NCI-H1417 (cell line): ENCODE measurements at regions not wholly inside any gene's neighbourhood (a gene's known extent, or its start where the extent isn't known, plus 50 kb on each side); places are given as distances from the start of the nearest gene placed in this dataset.
"Not testable (repeated sequence)": the region's sequence is repeated elsewhere in the genome, so short reads cannot be mapped to it uniquely, and the experiment has no call there.

ENCODE experiments used
- DNase-seq, 3 experiments: peaks; one replicate each; lab custom pipeline; 2025; lab: John Stamatoyannopoulos, UW

DNA sequence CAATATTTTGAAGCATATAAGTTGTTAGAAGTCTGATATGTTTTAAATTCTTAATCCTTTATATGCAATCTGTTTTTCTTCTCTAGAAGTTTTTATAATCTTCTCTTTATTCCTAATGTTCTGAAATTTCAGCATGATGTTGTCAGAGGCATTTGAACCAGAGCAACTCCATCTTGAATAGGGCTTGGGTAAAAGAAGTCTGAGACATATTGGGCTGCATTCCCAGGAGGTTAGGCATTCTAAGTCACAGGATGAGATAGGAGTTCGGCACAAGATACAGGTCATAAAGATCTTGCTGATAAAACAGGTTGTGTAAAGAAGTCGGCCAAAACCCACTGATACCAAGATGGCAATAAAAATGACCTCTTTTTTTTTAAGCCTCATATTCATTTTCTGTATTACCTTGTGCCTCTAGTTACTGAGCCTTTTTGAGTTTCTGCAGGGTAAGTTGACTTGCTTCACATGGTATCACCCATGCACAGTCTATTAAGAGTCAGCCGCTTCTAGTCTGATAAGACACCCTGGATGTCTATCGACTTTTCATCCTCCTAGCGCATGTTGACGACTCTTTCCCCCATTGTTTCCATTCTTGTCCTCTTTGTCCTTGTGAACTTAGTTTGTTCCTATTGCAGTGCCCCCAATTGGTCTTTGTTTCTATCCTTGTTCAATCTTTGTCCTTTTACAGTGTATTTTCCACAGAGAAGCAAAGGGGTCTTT is 80.8 kb upstream of the RNU6-1 start:
- no peak for DNase-seq

DNA sequence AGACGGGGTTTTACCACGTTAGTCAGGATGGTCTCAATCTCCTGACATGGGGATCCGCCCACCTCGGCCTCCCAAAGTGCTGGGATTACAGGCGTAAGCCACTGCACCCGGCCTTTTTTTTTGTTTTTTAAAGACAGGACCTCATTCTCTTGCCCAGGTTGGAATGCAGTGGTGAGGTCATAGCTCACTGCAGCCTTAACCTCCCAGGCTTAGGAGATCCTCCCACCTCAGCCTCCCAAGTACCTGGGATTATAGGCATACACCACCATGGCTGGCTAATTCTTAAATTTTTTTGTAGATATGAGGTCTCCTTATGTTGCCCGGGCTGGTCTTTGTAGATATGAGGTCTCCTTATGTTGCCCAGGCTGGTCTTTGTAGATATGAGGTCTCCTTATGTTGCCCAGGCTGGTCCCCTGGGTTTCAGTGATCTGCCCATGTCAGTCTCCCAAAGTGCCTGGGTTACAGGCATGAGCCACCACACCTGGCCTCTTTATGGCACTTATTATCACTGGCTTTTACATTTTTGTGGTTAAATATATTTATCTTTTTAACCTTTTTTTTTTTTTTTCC is 82.3 kb upstream of the RNU6-1 start:
- DNase-seq, result no peak

DNA sequence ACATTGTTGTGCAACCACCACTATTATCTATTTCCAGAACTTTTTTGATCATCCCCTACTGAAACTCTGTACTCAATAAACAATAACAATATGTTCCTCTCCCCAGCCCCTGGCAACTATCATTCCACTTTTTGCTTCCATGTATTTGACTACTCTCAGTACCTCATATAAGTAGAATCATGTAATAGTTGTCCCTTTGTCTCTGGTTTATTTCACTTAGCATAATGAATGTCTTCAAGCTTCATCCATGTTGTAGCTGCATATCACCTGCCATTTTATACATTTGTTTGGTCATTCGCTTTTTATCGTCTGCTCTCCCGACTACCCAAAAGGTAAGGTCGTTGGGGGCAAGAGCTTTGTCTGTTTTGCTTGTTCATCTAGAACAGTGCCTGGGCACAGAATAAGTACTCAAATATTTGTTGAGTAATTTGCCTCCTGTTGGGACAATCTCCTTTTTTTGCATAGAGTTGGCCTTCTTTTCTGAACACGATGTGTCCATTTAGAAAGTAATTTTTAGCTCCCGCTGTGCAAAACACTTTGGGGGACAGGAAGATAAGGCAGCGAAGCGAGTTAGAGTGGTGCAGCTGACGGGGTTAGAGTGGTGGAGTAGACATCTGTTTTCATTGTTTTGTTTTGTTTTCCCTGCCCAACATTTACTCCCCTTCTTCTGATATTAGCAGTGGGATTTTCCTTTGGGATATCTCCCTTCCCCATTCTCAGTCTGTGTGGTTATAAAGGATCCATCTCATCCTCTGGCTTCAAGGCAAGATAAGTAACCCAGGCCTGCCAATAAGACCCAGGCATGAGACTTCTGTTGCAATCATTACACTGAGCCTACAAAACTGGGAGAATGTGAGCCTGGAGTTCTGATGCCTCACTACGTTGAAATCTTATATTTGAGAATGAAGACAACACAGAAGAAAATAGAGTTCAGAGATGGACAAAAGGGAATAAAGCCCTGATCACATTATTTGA is 83.4 kb upstream of the RNU6-1 start:
- DNase-seq, result peak; percentile 20 to 99 (median 88)

DNA sequence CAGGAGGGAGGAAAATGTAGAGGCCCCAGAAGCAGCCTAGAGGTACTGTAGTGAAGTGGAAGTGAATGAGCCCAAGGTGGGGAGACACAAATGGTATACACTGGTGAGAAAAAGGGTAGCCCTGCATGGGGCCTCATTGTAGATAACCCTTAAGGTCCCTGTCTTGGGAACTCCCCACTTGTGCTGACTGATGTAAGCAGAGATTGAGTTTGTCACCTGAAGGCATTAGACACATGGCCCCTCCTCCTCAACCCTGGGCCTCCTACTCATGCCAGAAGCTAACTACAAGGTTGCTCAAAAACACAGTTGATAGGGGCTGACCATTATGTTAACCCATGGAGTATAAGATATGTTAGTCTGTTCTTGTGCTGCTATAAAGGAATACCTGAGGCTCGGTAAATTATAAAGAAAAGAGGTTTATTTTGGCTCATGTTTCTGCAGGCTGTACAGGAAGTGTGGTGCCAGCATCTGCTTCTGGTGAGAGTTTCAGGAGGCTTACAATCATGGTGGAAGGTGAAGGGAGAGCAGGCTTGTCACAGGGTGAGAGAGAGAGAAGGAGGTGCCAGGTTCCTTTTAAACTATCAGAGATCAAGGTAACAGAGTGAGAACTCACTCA is 84.6 kb upstream of the RNU6-1 start:
- no peak for DNase-seq

DNA sequence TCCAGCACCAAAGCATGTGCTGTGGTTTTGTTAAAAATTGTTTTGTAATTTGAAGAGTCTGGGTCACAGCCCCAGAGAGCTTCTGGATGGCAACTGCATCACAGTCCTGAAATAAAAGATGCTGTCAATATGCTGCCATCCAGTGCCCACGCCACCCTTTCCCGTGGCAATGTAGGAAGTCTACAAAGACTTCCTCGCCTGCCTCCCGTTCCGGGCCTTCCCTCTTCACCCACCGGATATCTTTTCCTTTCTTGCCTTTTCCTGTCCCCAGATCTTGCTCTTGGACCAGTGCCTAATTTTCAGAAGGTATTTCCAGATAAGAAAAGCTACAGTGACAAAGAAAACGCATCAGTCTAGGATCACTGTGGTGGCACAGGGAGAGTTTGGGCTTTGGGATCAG is 85.3 kb upstream of the RNU6-1 start:
- no peak for DNase-seq

DNA sequence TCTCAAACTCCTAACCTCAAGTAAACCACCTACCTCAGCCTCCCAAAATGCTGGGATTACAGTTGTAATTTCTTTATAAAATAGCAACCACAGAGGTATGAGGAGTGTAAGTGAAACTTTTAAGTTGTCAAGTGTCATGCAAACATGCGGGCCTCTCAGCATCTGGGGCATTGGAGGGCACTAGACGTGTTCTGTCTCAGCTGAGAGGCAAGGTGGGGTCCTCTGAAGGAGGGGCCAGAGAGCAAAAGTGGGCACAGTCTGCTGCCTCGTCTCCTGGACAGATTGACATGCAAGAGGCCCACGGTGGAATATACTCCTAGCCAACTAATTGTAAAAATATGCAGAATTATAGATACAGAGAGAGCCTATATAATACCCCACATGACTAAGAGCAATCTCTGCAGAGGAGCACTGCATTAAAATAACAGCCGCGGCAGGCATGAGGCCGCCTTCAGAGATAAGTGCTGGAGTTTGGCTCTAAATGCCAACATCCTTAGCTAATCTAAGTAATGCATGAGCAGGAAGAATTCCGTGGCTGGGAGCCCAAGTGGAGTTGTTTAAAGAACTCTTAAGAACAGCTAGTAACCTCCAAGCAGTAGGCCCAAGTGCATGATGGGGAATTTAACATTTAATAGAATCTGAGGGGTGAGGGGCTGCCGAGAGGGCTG is 87.8 kb upstream of the RNU6-1 start:
- no peak for DNase-seq

DNA sequence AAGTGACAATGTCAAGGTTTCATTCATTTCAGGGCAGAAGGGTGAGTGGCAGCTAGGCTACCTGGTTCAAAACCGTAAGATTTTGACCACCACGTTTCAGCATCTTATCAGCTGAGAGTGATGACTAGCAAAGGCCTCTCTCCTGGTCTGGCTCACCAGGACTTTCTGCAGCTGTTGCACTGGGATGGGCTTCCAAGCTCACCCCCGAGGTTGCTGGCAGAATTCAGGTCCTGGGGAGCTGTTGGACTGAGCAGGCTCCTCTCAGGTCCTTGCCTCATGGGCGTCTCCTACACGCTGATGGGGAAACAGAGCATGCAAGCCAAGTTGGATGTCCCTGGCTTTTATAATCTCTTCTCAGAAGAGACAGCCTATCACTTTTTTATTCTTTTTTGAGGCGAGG is 88.8 kb upstream of the RNU6-1 start:
- no peak for DNase-seq

DNA sequence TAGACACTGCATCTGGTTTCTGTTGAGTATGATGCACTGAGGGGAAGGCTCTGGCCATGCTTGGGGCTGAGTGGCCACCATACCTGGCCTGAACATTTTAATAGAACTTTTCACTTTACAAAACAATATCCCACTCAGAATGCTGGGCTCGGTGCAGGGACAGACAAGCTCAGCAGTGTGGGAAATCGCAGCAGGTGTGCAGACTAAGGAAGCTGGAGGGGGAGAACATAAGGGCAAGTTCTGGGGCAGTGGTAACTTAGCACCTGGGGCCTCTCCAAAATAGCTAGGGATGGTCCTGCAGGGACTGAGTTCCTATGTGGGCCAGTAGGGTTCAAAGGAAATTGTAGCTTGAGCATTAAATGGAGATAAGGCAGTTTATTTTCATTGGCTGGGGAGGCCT is 90.9 kb upstream of the RNU6-1 start:
- no peak for DNase-seq

DNA sequence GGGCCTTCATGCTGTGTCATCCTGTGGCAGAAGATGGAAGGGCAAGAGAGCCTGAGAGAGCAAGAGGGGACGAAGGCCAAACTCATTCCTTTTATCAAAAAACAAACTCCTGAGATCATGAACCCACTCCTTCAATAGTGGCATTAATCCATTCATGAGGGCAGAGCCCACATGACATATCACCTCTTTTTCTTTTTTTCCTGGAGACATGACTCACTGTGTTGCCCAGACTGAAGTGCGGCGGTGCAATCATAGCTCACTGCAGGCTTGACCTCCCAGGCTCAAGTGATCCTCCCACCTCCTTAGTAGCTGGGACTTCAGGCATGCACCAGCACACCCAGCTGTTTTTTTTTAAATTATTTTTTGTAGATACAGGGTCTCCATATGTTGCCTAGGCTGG is 92.0 kb upstream of the RNU6-1 start:
- no peak for DNase-seq

DNA sequence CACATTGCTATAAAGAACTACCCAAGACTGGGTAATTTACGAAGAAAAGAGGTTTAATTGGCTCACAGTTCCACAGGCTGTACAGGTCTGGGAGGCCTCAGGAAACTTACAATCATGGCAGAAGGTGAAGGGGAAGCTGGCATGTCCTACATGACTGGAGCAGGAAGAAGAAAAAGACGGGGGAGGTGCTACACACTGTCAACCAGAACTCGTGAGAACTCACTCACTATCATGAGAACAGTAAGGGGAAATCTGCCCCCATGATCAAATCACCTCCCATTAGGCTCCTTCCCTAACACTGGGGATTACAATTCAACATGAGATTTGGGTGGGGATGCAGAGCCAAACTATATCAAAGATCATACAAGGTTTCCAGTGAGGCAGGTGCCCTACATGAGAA is 94.3 kb upstream of the RNU6-1 start:
- DNase-seq, result not testable (repeated sequence)

DNA sequence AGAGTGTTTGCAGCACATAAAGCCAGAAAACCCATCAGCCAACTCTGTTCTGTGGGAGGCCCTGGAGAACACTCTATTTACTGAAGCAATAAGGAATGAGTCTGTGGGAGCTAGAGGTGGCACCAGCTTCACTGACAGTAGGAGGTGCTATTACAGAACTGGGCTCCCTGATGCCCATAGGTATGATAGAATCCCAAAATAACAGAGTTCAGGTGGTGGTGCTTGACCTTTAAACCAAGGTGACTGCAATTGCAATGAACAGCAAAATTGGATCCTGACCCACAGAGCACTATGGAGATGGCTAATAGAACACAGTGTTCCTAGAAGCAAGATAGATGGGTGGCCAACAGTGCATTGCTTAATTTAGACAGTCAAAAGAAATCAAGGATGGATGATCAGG is 95.4 kb upstream of the RNU6-1 start:
- no peak for DNase-seq

DNA sequence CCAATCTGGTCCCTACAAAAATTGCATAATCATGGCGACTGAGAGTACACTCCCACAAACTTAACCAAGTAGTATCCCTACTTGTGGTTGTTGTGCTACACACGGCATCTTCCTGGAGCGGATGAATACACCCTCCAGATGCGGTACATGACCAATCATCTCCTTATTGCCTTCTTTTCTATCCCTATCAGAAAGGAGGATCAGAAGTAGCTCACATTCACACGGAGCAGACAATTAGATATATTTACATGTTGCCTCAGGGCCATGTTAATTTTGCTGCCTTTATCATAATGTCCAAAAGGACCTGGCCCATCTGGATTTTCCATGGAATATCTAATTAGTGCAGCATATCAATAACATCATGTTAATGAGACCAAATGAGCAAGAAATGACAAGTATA is 96.4 kb upstream of the RNU6-1 start:
- no peak for DNase-seq

DNA sequence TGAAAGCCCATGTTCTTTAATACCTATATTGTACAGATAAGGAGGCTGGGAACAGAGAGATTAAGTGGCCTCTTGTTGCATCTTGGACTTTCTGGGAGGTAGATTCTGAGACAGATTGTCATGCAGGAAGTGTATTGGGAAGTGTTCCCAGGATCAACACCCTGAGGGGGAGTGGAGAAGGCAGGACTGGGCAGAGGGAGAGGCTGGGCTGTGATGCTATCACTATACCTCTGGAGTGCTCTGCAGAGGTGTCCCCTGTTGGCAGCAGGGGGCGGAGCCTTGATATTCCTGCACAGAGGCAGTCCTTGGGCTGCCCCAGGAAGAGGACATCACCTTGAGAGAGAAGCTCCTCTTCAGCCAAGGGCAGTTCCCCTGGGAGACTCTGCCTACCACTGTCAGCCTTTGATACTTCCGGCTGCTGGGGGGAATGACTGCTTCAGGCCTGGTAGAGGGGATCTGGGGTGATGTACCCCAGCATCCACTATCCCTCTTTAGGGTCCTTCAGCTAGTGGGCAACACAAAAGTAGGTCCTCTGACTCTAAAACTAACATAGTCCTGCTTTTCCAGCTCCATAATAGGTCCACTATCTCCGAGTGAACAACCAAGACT is 97.4 kb upstream of the RNU6-1 start:
- DNase-seq, result no peak

DNA sequence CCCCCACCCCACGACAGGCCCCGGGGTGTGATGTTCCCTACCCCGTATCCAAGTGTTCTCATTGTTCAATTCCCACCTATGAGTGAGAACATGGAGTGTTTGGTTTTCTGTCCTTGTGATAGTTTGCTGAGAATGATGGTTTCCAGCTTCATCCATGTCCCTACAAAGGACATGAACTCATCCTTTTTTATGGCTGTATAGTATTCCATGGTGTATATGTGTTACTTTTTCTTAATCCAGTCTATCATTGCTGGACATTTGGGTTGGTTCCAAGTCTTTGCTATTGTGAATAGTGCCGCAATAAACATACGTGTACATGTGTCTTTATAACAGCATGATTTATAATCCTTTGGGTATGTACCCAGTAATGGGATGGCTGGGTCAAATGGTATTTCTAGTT is 99.3 kb upstream of the RNU6-1 start:
- not testable (repeated sequence) for DNase-seq

DNA sequence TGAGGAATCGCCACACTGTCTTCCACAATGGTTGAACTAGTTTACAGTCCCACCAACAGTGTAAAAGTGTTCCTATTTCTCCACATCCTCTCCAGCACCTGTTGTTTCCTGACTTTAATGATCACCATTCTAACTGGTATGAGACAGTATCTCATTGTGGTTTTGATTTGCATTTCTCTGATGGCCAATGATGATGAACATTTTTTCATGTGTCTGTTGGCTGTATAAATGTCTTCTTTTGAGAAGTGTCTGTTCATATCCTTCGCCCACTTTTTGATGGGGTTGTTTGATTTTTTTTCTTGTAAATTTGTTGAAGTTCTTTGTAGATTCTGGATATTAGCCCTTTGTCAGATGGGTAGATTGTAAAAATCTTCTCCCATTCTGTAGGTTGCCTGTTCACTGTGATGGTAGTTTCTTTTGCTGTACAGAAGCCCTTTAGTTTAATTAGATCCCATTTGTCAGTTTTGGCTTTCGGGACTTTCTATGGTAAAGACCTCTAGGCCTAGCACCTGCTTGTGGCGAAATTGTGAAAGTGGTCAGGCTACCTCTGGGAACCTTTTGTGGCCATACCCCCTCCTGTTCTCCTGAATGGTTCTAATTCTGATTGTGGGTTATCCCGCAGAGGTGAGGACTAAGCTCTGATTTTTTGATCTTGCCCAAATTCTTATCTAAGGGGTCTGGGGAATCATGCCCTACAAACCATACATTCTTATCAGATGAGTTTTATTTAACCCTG is 99.9 kb upstream of the RNU6-1 start:
- DNase-seq, result not testable (repeated sequence)

DNA sequence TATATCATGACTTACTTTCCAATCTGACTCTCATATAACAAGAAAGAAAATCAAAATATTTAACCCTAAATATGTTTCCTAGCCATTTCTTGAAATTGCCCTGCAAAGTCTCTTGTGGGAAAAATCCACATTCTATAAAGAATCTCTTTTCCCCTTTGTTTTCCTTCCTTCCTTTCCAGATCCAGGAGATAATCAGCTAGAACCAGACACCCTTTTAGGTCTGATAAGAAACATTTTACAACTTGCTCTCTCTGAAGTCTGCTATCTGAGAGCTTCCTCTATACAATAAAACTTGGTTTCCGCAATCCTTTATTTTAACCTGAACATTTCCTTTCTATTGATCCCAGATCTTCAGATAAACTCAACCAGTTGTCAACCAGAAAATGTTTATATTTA is 100.5 kb upstream of the RNU6-1 start:
- no peak for DNase-seq

DNA sequence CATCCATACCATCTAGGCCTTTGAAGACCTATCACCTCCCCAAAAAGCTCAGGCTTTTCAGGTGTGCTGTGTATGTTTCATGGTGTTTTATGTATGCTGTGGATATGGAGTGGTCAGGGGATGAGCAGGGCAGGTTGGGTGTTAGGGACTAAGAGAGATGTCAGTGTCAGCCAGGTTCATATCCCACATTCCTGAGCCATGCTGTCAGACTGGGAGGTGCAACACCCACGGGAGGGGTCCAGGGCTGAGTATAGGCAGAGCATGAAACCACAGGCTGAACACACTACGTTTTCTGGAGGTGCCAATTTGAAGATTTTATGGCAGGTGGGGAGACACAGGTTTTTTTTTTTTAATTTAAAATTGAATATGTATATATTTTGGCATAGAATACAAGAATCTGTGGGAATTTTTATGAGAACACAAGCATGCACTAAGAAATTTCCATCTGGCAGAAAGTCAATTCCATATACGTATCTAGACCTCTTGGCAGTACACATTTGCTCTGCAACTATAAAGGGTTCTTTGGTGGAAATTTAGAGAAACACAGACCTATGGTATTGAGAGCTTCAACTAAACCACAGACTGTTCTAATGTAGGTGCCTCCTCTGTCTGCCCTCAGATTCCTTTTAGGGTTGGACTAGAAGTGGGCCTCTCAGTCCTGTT is 101.9 kb upstream of the RNU6-1 start:
- no peak for DNase-seq

DNA sequence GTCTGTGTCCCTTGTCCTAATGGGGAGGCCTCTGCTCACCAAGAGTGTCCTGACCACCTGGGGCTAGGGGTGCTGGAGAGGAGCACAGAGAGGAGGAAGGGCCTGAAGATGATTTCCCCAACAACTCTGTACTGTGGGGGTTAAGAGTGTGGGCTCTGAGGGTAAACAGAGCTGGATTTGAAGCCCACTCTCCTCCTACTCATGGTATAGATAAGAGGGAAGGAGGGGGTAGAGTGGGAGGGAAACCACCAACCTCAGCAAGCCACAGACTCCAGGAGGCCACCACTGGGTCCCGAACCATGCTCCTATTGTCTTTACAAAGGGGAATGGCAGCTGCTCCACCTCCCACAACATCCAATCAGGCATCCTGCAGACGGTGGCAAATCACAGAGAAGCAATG is 103.6 kb upstream of the RNU6-1 start:
- DNase-seq, result no peak

DNA sequence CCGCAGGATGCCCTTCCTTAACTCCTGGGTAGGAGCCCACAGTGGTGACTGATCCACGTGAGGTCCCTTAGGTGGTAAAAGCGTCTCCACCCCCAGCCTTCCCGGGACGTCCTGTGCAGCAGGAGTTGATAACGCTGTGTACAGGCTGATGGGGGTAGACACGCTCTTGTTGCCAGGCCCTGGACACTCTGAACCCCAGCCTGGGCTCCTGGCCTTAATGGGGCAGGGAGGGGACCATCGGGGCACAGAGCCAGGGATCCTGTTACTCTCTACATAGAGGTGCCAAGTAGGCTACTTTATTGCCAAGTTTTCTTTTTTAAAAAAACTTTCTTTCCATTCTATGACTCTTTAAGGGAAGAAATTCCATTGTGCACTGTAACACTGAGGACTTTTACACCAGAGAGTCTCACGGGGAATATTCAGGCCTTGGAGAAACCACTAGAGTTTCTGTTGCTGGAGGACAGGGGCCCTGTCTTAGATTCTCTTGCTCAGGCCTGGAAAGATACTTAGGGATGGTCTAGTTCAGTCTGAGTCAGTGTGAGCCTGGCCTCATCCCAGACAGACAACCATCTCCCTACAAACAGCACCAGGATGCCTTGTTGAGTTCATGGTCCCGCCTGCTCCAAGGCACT is 104.3 kb upstream of the RNU6-1 start:
- no peak for DNase-seq

DNA sequence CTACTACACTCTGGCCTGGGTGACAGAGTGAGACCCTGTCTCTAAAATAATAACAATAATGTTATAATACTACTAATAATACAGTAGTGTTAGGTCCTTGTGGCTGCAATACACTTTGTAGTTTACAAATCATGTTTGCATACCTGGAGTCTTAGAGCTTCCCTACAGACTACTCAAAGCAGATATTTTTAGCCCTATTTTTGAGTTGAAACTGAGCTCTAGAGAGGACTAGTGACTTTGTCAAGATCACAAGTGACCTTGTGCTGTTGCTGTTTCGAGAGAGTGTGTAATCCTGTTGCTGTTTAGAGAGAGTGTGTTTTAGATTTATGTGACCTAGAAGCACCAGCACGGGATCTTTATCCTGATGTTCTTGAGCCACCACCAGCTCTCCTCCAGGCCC is 105.3 kb upstream of the RNU6-1 start:
- no peak for DNase-seq
